GM10266 (cell line): ENCODE measurements at regions not wholly inside any gene's neighbourhood (a gene's known extent, or its start where the extent isn't known, plus 50 kb on each side); places are given as distances from the start of the nearest gene placed in this dataset.

Experiments
- DNase-seq: peaks from one replicate; pipeline ENCODE4 v3.0.0; 2012; ENCODE audit errors: extremely low spot score
- CTCF ChIP-seq: IDR thresholded peaks from 2 replicates; pipeline ENCODE4 v1.5.1; 2012; ENCODE audit warnings: mild to moderate bottlenecking, low read depth; ENCODE audit not compliant: control insufficient read depth, insufficient read depth; ENCODE audit errors: missing control alignments

- no peak for TF ChIP-seq CTCF
- DNase-seq, result no peak
These were observed 1077.6 kb downstream of the FAM133A start for GRCh38 chrX:94751611-94752010.

DNA sequence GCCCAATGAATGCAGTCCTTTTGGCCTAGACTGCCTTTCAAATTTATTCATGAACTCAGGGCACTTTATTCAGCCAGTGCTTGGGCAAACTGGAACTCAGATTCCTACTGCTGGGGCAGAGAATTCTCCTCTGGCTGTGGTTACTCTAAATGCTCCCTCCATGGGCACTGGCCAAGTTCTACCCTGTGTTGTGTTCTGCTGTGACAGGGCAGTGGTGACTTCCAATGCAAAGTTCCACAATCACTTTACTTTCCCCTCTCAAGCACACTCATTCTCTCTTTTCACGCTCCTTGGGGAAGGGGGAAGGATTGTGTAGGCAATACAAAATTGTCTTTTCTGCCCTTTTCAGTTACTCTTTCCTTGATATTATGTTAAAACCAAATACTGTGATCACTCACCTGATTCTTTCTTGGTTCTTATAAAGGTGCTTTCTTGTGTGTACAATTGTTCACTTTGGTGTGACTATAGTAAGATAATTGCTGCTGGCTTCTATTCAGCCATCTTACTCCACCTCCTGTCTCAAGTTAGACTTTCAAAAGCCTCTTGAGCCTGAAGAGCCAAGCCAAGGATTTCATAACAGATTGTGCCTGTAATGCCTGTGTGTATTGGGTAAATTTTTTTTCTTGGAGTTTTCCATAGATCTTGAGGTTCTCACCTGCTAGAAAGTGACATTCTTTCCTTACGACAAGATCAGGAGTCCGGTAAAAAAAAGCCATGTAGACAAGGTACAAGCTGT is 1078.6 kb downstream of the FAM133A start:
- DNase-seq, result no peak
- no peak for TF ChIP-seq CTCF

DNA sequence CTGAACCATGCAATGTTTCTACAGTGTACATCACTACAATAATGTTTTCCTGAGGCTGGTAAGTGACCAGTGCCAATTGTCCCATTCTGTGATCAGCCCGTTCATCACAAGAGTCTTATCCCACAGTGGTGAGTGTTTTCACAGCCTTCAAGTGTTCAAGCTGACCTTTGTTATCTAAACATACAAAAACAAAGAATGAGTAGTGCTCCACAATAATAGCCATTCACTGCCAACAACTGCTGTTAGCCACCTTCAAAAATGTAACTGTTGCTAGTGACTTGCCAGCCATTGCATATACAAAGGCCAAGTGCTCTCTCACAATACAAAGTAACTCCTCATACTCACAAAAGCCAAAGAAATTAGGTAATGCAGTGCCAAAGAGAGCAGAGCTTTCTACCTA is 1084.1 kb downstream of the FAM133A start:
- no peak for DNase-seq

DNA sequence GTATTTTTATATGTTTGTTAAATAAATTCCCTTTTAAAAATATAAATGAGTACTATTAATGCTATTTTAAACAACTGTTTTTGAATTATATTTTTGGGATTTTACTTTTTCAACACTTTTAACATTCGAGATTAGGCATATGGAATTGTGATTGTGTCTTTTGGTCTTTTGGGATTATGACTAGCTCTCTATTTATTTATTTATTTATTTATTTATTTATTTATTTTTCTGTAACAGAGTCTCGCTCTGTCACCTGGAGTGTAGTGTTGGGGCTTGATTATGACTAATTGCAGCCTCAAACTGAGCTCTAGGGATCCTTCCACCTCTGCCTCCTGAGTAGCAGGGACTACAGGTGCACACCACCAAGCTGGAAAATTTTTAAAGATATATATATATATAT is 1101.6 kb downstream of the FAM133A start:
- DNase-seq, result no peak
- no peak for TF ChIP-seq CTCF

More for the DNA sequence above, 1084.1 kb downstream of the FAM133A start:
- no peak for TF ChIP-seq CTCF

- DNase-seq, result no peak
- TF ChIP-seq CTCF, result no peak
These were observed 1139.5 kb downstream of the FAM133A start for GRCh38 chrX:94813541-94813940.

DNA sequence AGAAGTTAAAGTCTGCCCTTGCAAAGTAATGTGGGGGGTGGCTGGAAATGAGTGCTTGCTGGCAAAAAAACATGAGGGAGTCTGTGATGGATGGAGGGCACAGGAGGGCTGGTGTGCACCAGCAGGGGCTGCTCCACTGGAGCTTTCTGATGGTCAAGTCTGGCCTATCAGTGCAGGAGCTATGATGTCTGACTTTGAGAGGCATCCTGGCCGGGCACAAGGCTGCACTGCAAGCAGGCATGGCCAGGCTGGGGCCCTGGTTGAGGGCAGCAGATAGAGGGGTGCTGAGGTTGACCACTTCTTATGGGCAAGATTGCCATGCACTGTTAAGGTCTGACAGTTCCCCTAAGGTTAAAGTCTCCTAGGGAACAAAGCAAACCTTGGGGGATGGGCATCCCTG is 1140.2 kb downstream of the FAM133A start:
- TF ChIP-seq CTCF, result no peak
- DNase-seq, result no peak

- no peak for TF ChIP-seq CTCF
- no peak for DNase-seq
These were observed 1156.7 kb downstream of the FAM133A start for GRCh38 chrX:94830717-94831116.
